ENCODE measurements at regions not wholly inside any gene's neighbourhood (a gene's known extent, or its start where the extent isn't known, plus 50 kb on each side); places are given as distances from the start of the nearest gene placed in this dataset.

DNA sequence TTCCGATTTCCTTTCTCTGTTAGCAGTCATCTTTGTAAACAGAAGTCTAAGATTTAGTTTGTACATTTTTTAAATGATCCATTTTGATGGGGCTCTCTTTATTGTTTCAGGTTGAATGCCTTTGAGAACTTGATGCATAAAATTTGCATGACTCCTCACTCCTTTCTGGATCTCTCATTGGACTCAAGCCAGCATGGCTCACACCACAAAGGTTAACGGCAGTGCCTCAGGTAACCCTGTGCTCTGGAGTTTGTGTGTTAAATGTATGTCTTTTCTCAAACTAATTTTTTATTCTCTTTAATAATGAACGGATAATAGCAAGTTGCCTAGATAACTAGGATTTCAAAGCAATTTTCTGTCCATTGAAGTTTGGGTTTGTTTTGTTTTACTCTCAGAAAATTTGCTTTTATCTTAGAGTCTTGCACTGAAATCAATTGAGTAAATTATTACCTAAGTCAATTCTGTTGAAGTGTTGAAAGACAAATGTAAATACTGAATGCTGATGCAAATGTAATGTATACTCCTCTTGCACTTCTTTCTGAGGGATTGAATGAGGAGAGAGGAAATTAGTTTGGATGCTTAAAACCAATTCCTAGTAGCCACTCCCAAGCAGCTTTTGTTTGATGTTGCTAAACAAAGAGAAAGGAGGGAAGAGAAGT is 164.6 kb upstream of the DMRT1 start:
- no peak for DNase-seq
- Mint-ChIP-seq H3K36me3 (no peaks in the 10 kb centered on the region), H3K4me1 (peaks cover 11 to 20% of the 10 kb centered on the region in 2 donors), H3K9me3 (no peaks in the 10 kb centered on the region), H3K4me3 (peak overlapping the region; percentile 88), H3K27ac (peak overlapping the region; percentile 78 to 85), H3K27me3 (ENCODE audit: low read depth in 2 of 2) (no peaks in the 10 kb centered on the region)
- no peak for ATAC-seq
- Histone ChIP-seq H3K4me3 (ENCODE audit: low read length) (peak overlapping the region; percentile 1), H3K4me1 (ENCODE audit: control insufficient read depth, insufficient read depth, low read length) (no peaks in the 10 kb centered on the region), H3K36me3 (ENCODE audit: control insufficient read depth, insufficient read depth, low read length) (no peaks in the 10 kb centered on the region), H3K27ac (ENCODE audit: low read length) (no peak overlapping the region), H3K27me3 (ENCODE audit: control insufficient read depth, insufficient read depth, low read length) (no peaks in the 10 kb centered on the region), H3K9me3 (ENCODE audit: control insufficient read depth, insufficient read depth, low read length) (no peaks in the 10 kb centered on the region)
- intact Hi-C loops (cut with micrococcal nuclease), result no loop called here
- WGBS (ENCODE audit: insufficient coverage), result 80% methylated on average over 1 of the region's 3 CpGs
- TF ChIP-seq, protein P1, sequence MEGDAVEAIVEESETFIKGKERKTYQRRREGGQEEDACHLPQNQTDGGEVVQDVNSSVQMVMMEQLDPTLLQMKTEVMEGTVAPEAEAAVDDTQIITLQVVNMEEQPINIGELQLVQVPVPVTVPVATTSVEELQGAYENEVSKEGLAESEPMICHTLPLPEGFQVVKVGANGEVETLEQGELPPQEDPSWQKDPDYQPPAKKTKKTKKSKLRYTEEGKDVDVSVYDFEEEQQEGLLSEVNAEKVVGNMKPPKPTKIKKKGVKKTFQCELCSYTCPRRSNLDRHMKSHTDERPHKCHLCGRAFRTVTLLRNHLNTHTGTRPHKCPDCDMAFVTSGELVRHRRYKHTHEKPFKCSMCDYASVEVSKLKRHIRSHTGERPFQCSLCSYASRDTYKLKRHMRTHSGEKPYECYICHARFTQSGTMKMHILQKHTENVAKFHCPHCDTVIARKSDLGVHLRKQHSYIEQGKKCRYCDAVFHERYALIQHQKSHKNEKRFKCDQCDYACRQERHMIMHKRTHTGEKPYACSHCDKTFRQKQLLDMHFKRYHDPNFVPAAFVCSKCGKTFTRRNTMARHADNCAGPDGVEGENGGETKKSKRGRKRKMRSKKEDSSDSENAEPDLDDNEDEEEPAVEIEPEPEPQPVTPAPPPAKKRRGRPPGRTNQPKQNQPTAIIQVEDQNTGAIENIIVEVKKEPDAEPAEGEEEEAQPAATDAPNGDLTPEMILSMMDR (IDR thresholded peaks at IDR 0.05), result no peak

DNA sequence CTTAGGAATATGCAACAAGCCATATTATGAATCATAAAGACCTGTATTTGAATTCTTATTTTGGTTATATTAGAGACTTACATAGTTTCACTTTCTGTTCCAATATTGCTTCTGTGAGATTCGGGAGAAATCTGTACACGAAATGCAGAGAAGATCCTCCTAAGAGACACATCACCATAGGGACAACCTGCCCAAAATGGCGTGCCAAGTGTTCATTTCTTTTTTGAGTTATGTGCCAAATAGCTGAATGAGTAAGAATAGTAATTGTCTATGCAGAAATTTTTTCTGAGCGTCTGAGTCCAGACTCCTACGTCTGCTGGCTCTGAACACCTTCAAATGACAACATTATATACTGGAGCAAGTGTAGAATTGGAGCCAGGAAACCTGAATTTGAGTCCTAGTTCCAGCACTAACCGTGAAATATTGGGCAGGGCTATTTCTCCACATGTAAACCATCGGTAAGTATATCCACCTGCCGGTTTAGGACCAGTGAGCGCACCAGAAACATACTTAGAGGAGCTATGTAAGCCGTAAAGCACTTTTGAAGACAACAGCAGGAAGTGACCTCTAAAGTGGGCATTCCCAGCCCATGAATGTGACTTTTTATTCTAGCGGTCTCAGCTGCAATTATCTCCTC is 163.9 kb upstream of the DMRT1 start:
- ATAC-seq (peak; percentile 62 to 86 (median 70)), DNase-seq (no peak)
- Mint-ChIP-seq H3K27me3 (ENCODE audit: low read depth in 2 of 2) (no peaks in the 10 kb centered on the region), H3K4me3 (peak overlapping the region; percentile 88), H3K9me3 (no peaks in the 10 kb centered on the region), H3K27ac (peak overlapping the region; percentile 78 to 85), H3K4me1 (peaks cover 11 to 20% of the 10 kb centered on the region in 2 donors), H3K36me3 (no peaks in the 10 kb centered on the region)
- intact Hi-C loops (cut with micrococcal nuclease), result no loop called here
- Histone ChIP-seq H3K36me3 (ENCODE audit: control insufficient read depth, insufficient read depth, low read length) (no peaks in the 10 kb centered on the region), H3K27ac (ENCODE audit: low read length) (peak overlapping the region; percentile 3), H3K4me1 (ENCODE audit: control insufficient read depth, insufficient read depth, low read length) (no peaks in the 10 kb centered on the region), H3K9me3 (ENCODE audit: control insufficient read depth, insufficient read depth, low read length) (no peaks in the 10 kb centered on the region), H3K27me3 (ENCODE audit: control insufficient read depth, insufficient read depth, low read length) (no peaks in the 10 kb centered on the region), H3K4me3 (ENCODE audit: low read length) (peak overlapping the region; percentile 1)
- WGBS (ENCODE audit: insufficient coverage), result 52% methylated on average over 11 of the region's 11 CpGs
- TF ChIP-seq, protein P1 (IDR thresholded peaks at IDR 0.05), result no peak

GRCh38 chr9:678897-679296 is 162.6 kb upstream of the DMRT1 start:
- H3K4me3 ChIP-seq (ENCODE audit: low read length), result no peak overlapping the region
- TF ChIP-seq, protein P1 (IDR thresholded peaks at IDR 0.05), result no peak
- Mint-ChIP-seq H3K4me3 (peak overlapping the region; percentile 7), H3K27ac (no peak overlapping the region), H3K9me3 (no peaks in the 10 kb centered on the region), H3K36me3 (no peaks in the 10 kb centered on the region), H3K4me1 (peaks cover 11 to 20% of the 10 kb centered on the region in 2 donors), H3K27me3 (ENCODE audit: low read depth in 2 of 2) (peaks cover 0 to 3% of the 10 kb centered on the region in 2 donors)
- no peaks in the 10 kb centered on the region for H3K9me3 ChIP-seq (ENCODE audit: control insufficient read depth, insufficient read depth, low read length)
- no CpG with 5 or more reads among the region's 1 CpG for WGBS (ENCODE audit: insufficient coverage)
- no peaks in the 10 kb centered on the region for H3K27me3 ChIP-seq (ENCODE audit: control insufficient read depth, insufficient read depth, low read length)
- intact Hi-C loops (cut with micrococcal nuclease), result no loop called here
- no peaks in the 10 kb centered on the region for H3K36me3 ChIP-seq (ENCODE audit: control insufficient read depth, insufficient read depth, low read length)
- H3K27ac ChIP-seq (ENCODE audit: low read length), result no peak overlapping the region
- no peaks in the 10 kb centered on the region for H3K4me1 ChIP-seq (ENCODE audit: control insufficient read depth, insufficient read depth, low read length)
- DNase-seq (no peak), ATAC-seq (no peak)
